IMR-90 (cell line): ENCODE measurements at regions not wholly inside any gene's neighbourhood (a gene's known extent, or its start where the extent isn't known, plus 50 kb on each side); places are given as distances from the start of the nearest gene placed in this dataset.

Experiments used
- ATAC-seq: fragments of 200-7000 bp; cut with Tn5 transposase; 2 replicates; pipeline ENCODE4 v1.9.1; 2020; ENCODE audit warnings: low read depth, mild to moderate bottlenecking, moderate library complexity
- BruUV-seq: library from RNA; stranded (reverse); fragments of 400-500 nt; replicated peaks from 2 replicates; lab custom pipeline; 2021; lab: Mats Ljungman, UMichigan
- CTCF ChIA-PET: fragments of 300-600 bp; formaldehyde crosslinking; extraction: SDS; loops from one replicate; lab custom pipeline; 2021; ENCODE audit warnings: antibody characterized with exemption; lab: Yijun Ruan, JAX
- POLR2A ChIA-PET: fragments of 300-600 bp; sonication (Branson Sonifier 250); formaldehyde crosslinking; loops from one replicate; lab custom pipeline; 2022; ENCODE audit warnings: antibody characterized with exemption; ENCODE audit not compliant: unreplicated experiment; lab: Charles Lee
- DNase-seq: peaks from one replicate; pipeline ENCODE4 v3.0.0; 2013
- H2AFZ ChIP-seq: replicated peaks from 2 replicates; pipeline ENCODE3; 2013; ENCODE audit warnings: low read length, mild to moderate bottlenecking; ENCODE audit not compliant: poor library complexity
- H2AK5ac ChIP-seq: 2 replicates; pipeline ENCODE4 v1.6.1; 2013; ENCODE audit warnings: low read depth, low read length, inconsistent platforms
- H2AK9ac ChIP-seq: replicated peaks from 2 replicates; pipeline ENCODE3; 2013; ENCODE audit warnings: mild to moderate bottlenecking, low read depth, low read length, moderate library complexity; ENCODE audit not compliant: poor library complexity
- H2BK120ac ChIP-seq: 2 replicates; pipeline ENCODE4 v1.6.1; 2013; ENCODE audit warnings: low read depth, low read length, inconsistent platforms
- H2BK15ac ChIP-seq: 3 replicates; pipeline ENCODE4 v1.6.1; 2013; ENCODE audit warnings: low read depth, low read length, inconsistent platforms
- H2BK20ac ChIP-seq: 2 replicates; pipeline ENCODE4 v1.6.1; 2013; ENCODE audit warnings: low read depth, mild to moderate bottlenecking, inconsistent platforms, low read length, moderate library complexity
- H2BK5ac ChIP-seq: 2 replicates; pipeline ENCODE4 v1.6.1; 2013; ENCODE audit warnings: mild to moderate bottlenecking, low read depth, low read length, inconsistent platforms; ENCODE audit not compliant: poor library complexity, severe bottlenecking
- H3K14ac ChIP-seq: replicated peaks from 2 replicates; pipeline ENCODE4 v1.6.1; 2013; ENCODE audit warnings: low read depth, low read length, inconsistent platforms
- H3K18ac ChIP-seq: 2 replicates; pipeline ENCODE4 v1.6.1; 2013; ENCODE audit warnings: low read depth, low read length, control low read depth
- H3K23ac ChIP-seq: 2 replicates; pipeline ENCODE4 v1.6.1; 2013; ENCODE audit warnings: low read depth, low read length, inconsistent platforms
- H3K27ac ChIP-seq: 2 replicates; pipeline ENCODE4 v1.5.1; 2013; ENCODE audit warnings: mild to moderate bottlenecking, control low read depth, low read length; ENCODE audit not compliant: insufficient read depth
- H3K27me3 ChIP-seq: 2 replicates; pipeline ENCODE4 v1.6.1; 2013; ENCODE audit warnings: low read length; ENCODE audit not compliant: control insufficient read depth, insufficient read depth
- H3K36me3 ChIP-seq: 2 replicates; pipeline ENCODE4 v1.6.1; 2013; ENCODE audit warnings: low read length, mixed read lengths; ENCODE audit not compliant: control insufficient read depth, insufficient read depth
- H3K4ac ChIP-seq: 2 replicates; pipeline ENCODE4 v1.6.1; 2013; ENCODE audit warnings: low read depth, low read length, inconsistent platforms
- H3K4me1 ChIP-seq: 2 replicates; pipeline ENCODE4 v1.6.1; 2013; ENCODE audit warnings: low read length, mixed read lengths; ENCODE audit not compliant: control insufficient read depth, insufficient read depth
- H3K4me2 ChIP-seq: 2 replicates; pipeline ENCODE4 v1.6.1; 2013; ENCODE audit warnings: low read depth, mild to moderate bottlenecking, control low read depth, low read length, moderate library complexity
- H3K4me3 ChIP-seq: 2 replicates; pipeline ENCODE4 v1.5.1; 2013; ENCODE audit warnings: low read depth, mild to moderate bottlenecking, control low read depth, low read length, moderate library complexity; ENCODE audit not compliant: insufficient read depth
- H3K56ac ChIP-seq: 2 replicates; pipeline ENCODE4 v1.6.1; 2013; ENCODE audit warnings: low read length, inconsistent platforms; ENCODE audit not compliant: insufficient read depth; ENCODE audit errors: extremely low read depth
- H3K79me1 ChIP-seq, 2 experiments: 2 replicates each; pipeline ENCODE4 v1.6.1; 2013; ENCODE audit warnings: low read length in 2 of 2, inconsistent platforms in 1 of 2, low read depth in 1 of 2
- H3K9ac ChIP-seq: 2 replicates; pipeline ENCODE4 v1.6.1; 2013; ENCODE audit warnings: low read depth, low read length, control low read depth
- H3K9me1 ChIP-seq: 2 replicates; pipeline ENCODE4 v1.6.1; 2013; ENCODE audit warnings: low read length, inconsistent platforms; ENCODE audit not compliant: insufficient read depth
- H3K9me3 ChIP-seq: 2 replicates; pipeline ENCODE4 v1.6.1; 2013; ENCODE audit warnings: low read length; ENCODE audit not compliant: control insufficient read depth, insufficient read depth
- H4K20me1 ChIP-seq: 2 replicates; pipeline ENCODE4 v1.6.1; 2013; ENCODE audit warnings: low read length, inconsistent platforms; ENCODE audit not compliant: insufficient read depth
- H4K5ac ChIP-seq: 2 replicates; pipeline ENCODE4 v1.6.1; 2013; ENCODE audit warnings: mild to moderate bottlenecking, low read depth, low read length, control low read depth
- H4K8ac ChIP-seq, 2 experiments: 2 replicates each; pipeline ENCODE4 v1.6.1; 2013; ENCODE audit warnings: low read depth in 2 of 2, low read length in 2 of 2, control low read depth in 1 of 2, inconsistent platforms in 1 of 2
- H4K91ac ChIP-seq: 2 replicates; pipeline ENCODE4 v1.6.1; 2013; ENCODE audit warnings: low read depth, low read length, inconsistent platforms; ENCODE audit not compliant: insufficient read depth
- BHLHE40 ChIP-seq: fragments of 150-350 bp; IDR thresholded peaks from 2 replicates; pipeline ENCODE4 v1.6.1; 2016; ENCODE audit warnings: mild to moderate bottlenecking, low read depth, low read length
- CEBPB ChIP-seq: IDR thresholded peaks from 2 replicates; pipeline ENCODE4 v1.6.1; 2012; ENCODE audit warnings: low read depth, low read length, improper control_type of control experiment
- FOS ChIP-seq: fragments of 150-350 bp; IDR thresholded peaks from 2 replicates; pipeline ENCODE4 v1.6.1; 2016; ENCODE audit warnings: low read depth, low read length
- MAZ ChIP-seq: IDR thresholded peaks from 2 replicates; pipeline ENCODE4 v1.6.1; 2012; ENCODE audit warnings: low read depth, mild to moderate bottlenecking, low read length, improper control_type of control experiment, moderate library complexity, borderline replicate concordance
- NFE2L2 ChIP-seq: fragments of 150-350 bp; IDR thresholded peaks from 2 replicates; pipeline ENCODE4 v1.6.1; 2016; ENCODE audit warnings: low read depth, mild to moderate bottlenecking, low read length
- POLR2A ChIP-seq: IDR thresholded peaks from 2 replicates; pipeline ENCODE4 v1.6.1; 2012; ENCODE audit warnings: mild to moderate bottlenecking, low read depth, low read length
- RFX5 ChIP-seq: IDR thresholded peaks from 2 replicates; pipeline ENCODE4 v1.8.0; 2012; ENCODE audit warnings: low read depth, mild to moderate bottlenecking, low read length, moderate library complexity
- WGBS, 2 experiments: methylation state at CpG; one replicate each; pipeline versions ENCODE4 v1.1.5 to v1.1.7; 2013; ENCODE audit warnings: missing lambda C conversion rate in 2 of 2; ENCODE audit not compliant: insufficient read length in 1 of 2; ENCODE audit errors: extremely low coverage in 2 of 2; 5-methylcytosine and 5-hydroxymethylcytosine counted together
- dilution Hi-C: fragments of 300-500 bp; cut with HindIII; formaldehyde crosslinking; loops from one replicate; pipeline ENCODE4 v1.14.3; 2018; ENCODE audit warnings: low sequenced_read_pairs; ENCODE audit not compliant: unreplicated experiment
- in situ Hi-C: fragments of 300-500 bp; cut with MboI; formaldehyde crosslinking; loops from 3 replicates; pipeline ENCODE4 v1.14.3; 2019; ENCODE audit warnings: low sequenced_read_pairs, inconsistent platforms, mixed read lengths
- intact Hi-C: fragments of 100-400 bp; cut with micrococcal nuclease; formaldehyde crosslinking; loops from 2 replicates; pipeline ENCODE4 v1.10.0; 2022
- TF ChIP-seq, protein P1 (sequence below): conservative IDR thresholded peaks from 2 replicates; pipeline ENCODE4 v1.5.1; 2012; ENCODE audit warnings: mild to moderate bottlenecking, low read depth, low read length, improper control_type of control experiment

DNA sequence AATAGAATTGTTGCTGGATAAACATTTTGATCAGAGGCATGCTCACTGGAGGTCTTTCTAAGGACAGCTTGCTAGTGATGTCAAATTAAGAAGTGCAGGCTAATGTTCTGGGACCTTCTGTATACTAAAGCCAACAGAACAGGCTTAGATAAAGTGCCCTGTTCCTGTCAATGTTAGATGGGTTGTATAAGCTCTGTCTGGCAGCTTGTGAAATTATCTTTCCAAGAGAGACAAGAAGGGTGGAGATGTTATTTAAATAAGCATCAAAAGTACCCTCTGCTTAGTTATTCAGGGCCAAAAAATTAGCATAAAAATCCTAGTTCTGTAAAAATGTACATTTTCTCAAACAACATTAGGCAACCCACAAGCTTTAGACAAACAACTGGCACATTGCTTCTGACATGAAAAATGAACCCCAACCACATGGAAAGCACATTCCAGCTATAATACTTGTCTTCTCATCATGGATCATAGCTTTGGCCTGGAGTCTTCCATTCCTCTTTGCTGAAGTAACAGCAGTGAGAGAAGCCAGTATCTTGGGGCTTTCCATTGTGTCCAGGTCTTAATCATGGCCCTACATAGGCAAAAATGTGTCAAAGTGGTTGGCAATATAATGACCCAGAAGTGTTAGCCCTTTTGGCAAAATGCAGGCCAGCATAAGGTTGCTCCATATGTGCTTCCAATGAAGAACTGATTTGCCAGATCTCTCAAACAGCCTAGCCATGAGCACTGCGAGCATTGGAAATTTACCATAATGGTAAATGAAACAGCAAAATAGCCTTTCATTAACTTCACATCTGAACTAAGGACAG, 478.1 kb upstream of the ZNF804A start:
- ATAC-seq (no peak), DNase-seq (no peak)
- H3K9me3 ChIP-seq: peaks cover 4% of the 10 kb centered on the region; the same call in 1 of the 2 replicates
- no peak overlapping the region for H2AK5ac ChIP-seq
- dilution Hi-C loops: no loop called here
- no peak overlapping the region for H2AK9ac ChIP-seq
- no peak overlapping the region for H3K4ac ChIP-seq
- no peak overlapping the region for H4K5ac ChIP-seq
- no peak overlapping the region for H3K18ac ChIP-seq
- no peak overlapping the region for H4K8ac ChIP-seq
- no peak overlapping the region for H2BK15ac ChIP-seq
- H4K20me1 ChIP-seq: no peaks in the 10 kb centered on the region
- TF ChIP-seq RFX5 (no peak), POLR2A (no peak), BHLHE40 (no peak), FOS (no peak), CEBPB (no peak), MAZ (no peak), NFE2L2 (no peak)
- TF ChIP-seq, protein P1, sequence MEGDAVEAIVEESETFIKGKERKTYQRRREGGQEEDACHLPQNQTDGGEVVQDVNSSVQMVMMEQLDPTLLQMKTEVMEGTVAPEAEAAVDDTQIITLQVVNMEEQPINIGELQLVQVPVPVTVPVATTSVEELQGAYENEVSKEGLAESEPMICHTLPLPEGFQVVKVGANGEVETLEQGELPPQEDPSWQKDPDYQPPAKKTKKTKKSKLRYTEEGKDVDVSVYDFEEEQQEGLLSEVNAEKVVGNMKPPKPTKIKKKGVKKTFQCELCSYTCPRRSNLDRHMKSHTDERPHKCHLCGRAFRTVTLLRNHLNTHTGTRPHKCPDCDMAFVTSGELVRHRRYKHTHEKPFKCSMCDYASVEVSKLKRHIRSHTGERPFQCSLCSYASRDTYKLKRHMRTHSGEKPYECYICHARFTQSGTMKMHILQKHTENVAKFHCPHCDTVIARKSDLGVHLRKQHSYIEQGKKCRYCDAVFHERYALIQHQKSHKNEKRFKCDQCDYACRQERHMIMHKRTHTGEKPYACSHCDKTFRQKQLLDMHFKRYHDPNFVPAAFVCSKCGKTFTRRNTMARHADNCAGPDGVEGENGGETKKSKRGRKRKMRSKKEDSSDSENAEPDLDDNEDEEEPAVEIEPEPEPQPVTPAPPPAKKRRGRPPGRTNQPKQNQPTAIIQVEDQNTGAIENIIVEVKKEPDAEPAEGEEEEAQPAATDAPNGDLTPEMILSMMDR: no peak
- CTCF ChIA-PET: no interaction called here
- intact Hi-C loops: no loop called here
- no peak overlapping the region for H3K23ac ChIP-seq
- H2BK120ac ChIP-seq: no peak overlapping the region
- no CpG with 5 or more reads among the region's 1 CpG for WGBS, 2 experiments
- H2BK5ac ChIP-seq: no peak overlapping the region
- POLR2A ChIA-PET: no interaction called here
- H3K9me1 ChIP-seq: no peaks in the 10 kb centered on the region
- H2BK20ac ChIP-seq: no peak overlapping the region
- H3K4me3 ChIP-seq: no peak overlapping the region
- no peaks in the 10 kb centered on the region for H3K27me3 ChIP-seq
- no peaks in the 10 kb centered on the region for H3K4me1 ChIP-seq
- no peaks in the 10 kb centered on the region for H3K36me3 ChIP-seq
- H3K9ac ChIP-seq: no peak overlapping the region
- H3K56ac ChIP-seq: no peak overlapping the region
- no peak overlapping the region for H3K4me2 ChIP-seq
- H2AFZ ChIP-seq: no peak overlapping the region
- H3K14ac ChIP-seq: no peak overlapping the region
- H4K91ac ChIP-seq: no peak overlapping the region
- no TSS peak for BruUV-seq
- in situ Hi-C loops: no loop called here
- H3K27ac ChIP-seq: no peak overlapping the region
- no peaks in the 10 kb centered on the region for H3K79me1 ChIP-seq
